ENCODE measurements at regions not wholly inside any gene's neighbourhood (a gene's known extent, or its start where the extent isn't known, plus 50 kb on each side); places are given as distances from the start of the nearest gene placed in this dataset.

DNA sequence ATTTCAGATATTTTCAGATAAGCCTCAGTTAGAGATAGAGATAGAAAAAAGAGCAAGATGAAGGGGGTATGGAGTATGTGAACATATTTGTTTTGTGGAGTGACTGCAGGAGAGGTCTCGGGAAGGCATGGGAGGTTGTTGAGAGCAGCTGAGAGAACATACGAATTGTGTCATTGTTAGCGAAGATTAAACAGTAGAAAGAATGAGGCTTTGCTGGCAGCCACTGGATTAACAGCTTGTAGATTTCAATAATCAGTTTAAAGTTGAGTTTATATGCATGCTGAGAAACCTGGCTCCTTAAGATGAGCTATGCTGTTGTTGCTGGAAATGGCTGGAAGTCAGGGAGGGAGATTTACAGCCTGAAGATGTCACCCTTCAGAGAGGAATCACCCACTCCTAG lies 100.9 kb upstream of the SORCS3 start:
- no peak for TF ChIP-seq EZH2phosphoT487 (IDR thresholded peaks at IDR 0.05; ENCODE audit: low read depth)
- TF ChIP-seq CTCF (IDR thresholded peaks at IDR 0.05; ENCODE audit: low read depth, low read length): no peak

Data from OCI-LY3 (cell line).